Right cardiac atrium (tissue), 5 donors: ENCODE measurements at regions not wholly inside any gene's neighbourhood (a gene's known extent, or its start where the extent isn't known, plus 50 kb on each side); places are given as distances from the start of the nearest gene placed in this dataset.

Experiments used
- ATAC-seq, 2 donors: fragments of 200-7000 bp; cut with Tn5 transposase; one replicate each; pipeline versions ENCODE4 v1.8.0 to v1.9.1; 2020; ENCODE audit warnings: moderate library complexity in 2 of 2, mild to moderate bottlenecking in 1 of 2
- DNase-seq, 3 donors: peaks; one replicate each; pipeline ENCODE4 v3.0.0-alpha.2; 2020
- H3K27ac ChIP-seq: one replicate; pipeline ENCODE4 v1.5.1; 2013; ENCODE audit warnings: mild to moderate bottlenecking, low read length, control low read depth, moderate library complexity
- H3K27me3 ChIP-seq: one replicate; pipeline ENCODE4 v1.6.1; 2013; ENCODE audit not compliant: control insufficient read depth, insufficient read depth
- H3K4me1 ChIP-seq: one replicate; pipeline ENCODE4 v1.6.1; 2013; ENCODE audit warnings: low read length; ENCODE audit not compliant: control insufficient read depth, insufficient read depth
- H3K4me3 ChIP-seq: one replicate; pipeline ENCODE4 v1.5.1; 2013; ENCODE audit warnings: low read length, control low read depth
- H3K9me3 ChIP-seq: one replicate; pipeline ENCODE4 v1.6.1; 2013; ENCODE audit warnings: low read length; ENCODE audit not compliant: control insufficient read depth
- WGBS: extraction: QIAGEN DNeasy Blood & Tissue Kit; methylation state at CpG from one replicate; pipeline ENCODE4 v1.1.7; 2013; 5-methylcytosine and 5-hydroxymethylcytosine counted together
- intact Hi-C, 4 donors: fragments of 100-400 bp; cut with DNase I; formaldehyde crosslinking; loops; one replicate each; pipeline versions ENCODE4 v1.11.0 to v1.14.0; 2022 to 2023
- donor health status: healthy with polysubstance abuse.
- donor health status: DM: no; HTN: yes; CAD: no.
- donor health status: DM: no; HTN: no; CAD: no.
- donor health status: DM: no; HTN: yes; CAD: no; lungs with severe emphysema.
- donor health status: DM: yes; HTN: yes; CAD: no.

GRCh38 chr20:39528436-39528835 is 566.3 kb downstream of the DHX35 start:
- 88% methylated on average over 4 of the region's 4 CpGs for WGBS

DNA sequence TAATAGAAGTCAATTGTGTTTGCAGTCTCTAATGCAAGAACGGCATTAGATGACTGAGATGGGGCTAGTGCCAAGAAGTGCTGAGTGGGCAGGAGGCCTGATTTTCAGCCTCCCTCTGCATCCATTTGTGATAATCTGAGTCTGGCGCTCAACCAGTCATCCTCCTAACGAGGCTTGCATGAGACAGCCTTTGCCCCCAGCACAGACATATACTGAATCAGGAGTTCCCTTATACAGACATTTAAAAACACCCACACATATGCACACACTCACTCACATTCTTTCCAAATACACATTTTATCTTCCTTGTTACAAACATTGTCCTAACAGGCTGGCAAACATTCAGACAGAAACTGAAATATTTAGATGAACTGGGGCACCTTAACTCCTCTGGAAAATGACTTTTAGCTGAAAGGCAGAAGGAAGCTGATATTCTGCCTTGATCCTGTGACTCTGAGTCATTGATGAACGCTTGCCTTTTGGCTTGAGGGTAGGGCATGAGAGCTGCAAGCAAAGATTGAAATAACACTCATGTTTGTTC is 562.3 kb downstream of the DHX35 start:
- Histone ChIP-seq H3K27ac (no peak overlapping the region), H3K9me3 (no peaks in the 10 kb centered on the region), H3K4me1 (no peaks in the 10 kb centered on the region), H3K4me3 (no peak overlapping the region), H3K27me3 (no peaks in the 10 kb centered on the region)
- intact Hi-C loops, result no loop called here
- 46% methylated on average over 4 of the region's 4 CpGs for WGBS
- DNase-seq (no peak), ATAC-seq (no peak)

More at GRCh38 chr20:39528436-39528835, 566.3 kb downstream of the DHX35 start:
- Histone ChIP-seq H3K9me3 (no peaks in the 10 kb centered on the region), H3K4me3 (no peak overlapping the region), H3K27ac (no peak overlapping the region), H3K4me1 (no peaks in the 10 kb centered on the region), H3K27me3 (no peaks in the 10 kb centered on the region)
- no peak for ATAC-seq
- no peak for DNase-seq
- intact Hi-C loops, result no loop called here

DNA sequence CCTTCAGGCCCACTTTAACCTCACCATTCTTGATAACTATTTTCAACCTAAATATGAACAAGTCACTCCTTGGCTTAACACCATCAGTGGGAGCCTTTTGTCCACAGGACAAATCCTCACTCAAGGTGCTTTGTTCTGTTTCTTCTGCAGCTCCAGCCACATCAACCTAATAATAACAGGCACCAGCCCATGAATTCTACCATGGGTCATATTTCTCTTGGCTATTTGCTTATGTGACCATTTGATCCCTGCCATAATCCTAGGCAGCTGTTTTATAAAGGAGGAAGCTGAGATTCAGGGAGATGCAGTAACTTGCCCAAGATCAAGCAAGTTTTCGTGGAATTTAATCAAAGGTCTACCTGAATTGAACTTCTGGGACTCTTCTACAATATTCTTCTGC is 561.3 kb downstream of the DHX35 start:
- Histone ChIP-seq H3K9me3 (no peaks in the 10 kb centered on the region), H3K27ac (no peak overlapping the region), H3K4me3 (no peak overlapping the region), H3K27me3 (no peaks in the 10 kb centered on the region), H3K4me1 (no peaks in the 10 kb centered on the region)
- intact Hi-C loops, result no loop called here
- 90% methylated on average over 1 of the region's 1 CpG for WGBS
- no peak for ATAC-seq
- DNase-seq, result no peak

- ATAC-seq, result no peak
- no peaks in the 10 kb centered on the region for H3K4me1 ChIP-seq
- no peak overlapping the region for H3K27ac ChIP-seq
- H3K27me3 ChIP-seq, result no peaks in the 10 kb centered on the region
- no peak for DNase-seq
- intact Hi-C loops, result no loop called here
- 79% methylated on average over 5 of the region's 5 CpGs for WGBS
- no peak overlapping the region for H3K4me3 ChIP-seq
- no peaks in the 10 kb centered on the region for H3K9me3 ChIP-seq
Measured at GRCh38 chr20:39518654-39519053, 556.5 kb downstream of the DHX35 start.

- 59% methylated on average over 2 of the region's 2 CpGs for WGBS
- no peaks in the 10 kb centered on the region for H3K27me3 ChIP-seq
- no peak for ATAC-seq
- H3K27ac ChIP-seq, result no peak overlapping the region
- intact Hi-C loops, result no loop called here
- no peaks in the 10 kb centered on the region for H3K9me3 ChIP-seq
- no peak for DNase-seq
- no peak overlapping the region for H3K4me3 ChIP-seq
- H3K4me1 ChIP-seq, result no peaks in the 10 kb centered on the region
Measured at GRCh38 chr20:39516964-39517363, 554.8 kb downstream of the DHX35 start.

DNA sequence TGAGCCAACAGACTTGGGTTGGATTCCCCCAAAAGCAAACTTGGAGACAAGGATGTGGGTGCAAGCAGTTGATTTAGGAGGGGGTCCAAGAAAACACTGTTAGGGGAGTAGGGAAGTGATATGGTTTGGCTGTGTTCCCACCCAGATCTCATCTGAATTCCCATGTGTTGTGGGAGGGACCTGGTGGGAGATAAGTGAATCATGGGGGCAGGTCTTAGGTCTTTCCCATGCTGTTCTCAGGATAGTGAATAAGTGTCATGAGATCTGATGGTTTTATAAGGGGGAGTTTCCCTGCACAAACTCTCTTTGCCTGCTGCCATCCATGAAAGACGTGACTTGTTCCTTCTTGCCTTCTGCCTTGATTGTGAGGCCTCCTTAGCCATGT is 542.6 kb downstream of the DHX35 start:
- Histone ChIP-seq H3K4me3 (no peak overlapping the region), H3K27ac (no peak overlapping the region), H3K27me3 (no peaks in the 10 kb centered on the region), H3K9me3 (no peaks in the 10 kb centered on the region), H3K4me1 (no peaks in the 10 kb centered on the region)
- ATAC-seq (no peak), DNase-seq (no peak)
- intact Hi-C loops, result no loop called here
- 70% methylated on average over 1 of the region's 1 CpG for WGBS

- ATAC-seq (no peak), DNase-seq (no peak)
- Histone ChIP-seq H3K27ac (no peak overlapping the region), H3K4me3 (no peak overlapping the region), H3K27me3 (no peaks in the 10 kb centered on the region), H3K4me1 (no peaks in the 10 kb centered on the region), H3K9me3 (no peaks in the 10 kb centered on the region)
- 64% methylated on average over 4 of the region's 4 CpGs for WGBS
- intact Hi-C loops, result no loop called here
Measured at GRCh38 chr20:39503902-39504709, 542.0 kb downstream of the DHX35 start.

- Histone ChIP-seq H3K4me3 (no peak overlapping the region), H3K4me1 (no peaks in the 10 kb centered on the region), H3K27me3 (no peaks in the 10 kb centered on the region), H3K9me3 (no peaks in the 10 kb centered on the region), H3K27ac (no peak overlapping the region)
- DNase-seq (no peak), ATAC-seq (no peak)
- WGBS, result 83% methylated on average over 6 of the region's 6 CpGs
- intact Hi-C loops, result no loop called here
Measured at GRCh38 chr20:39492223-39492797, 530.2 kb downstream of the DHX35 start.

DNA sequence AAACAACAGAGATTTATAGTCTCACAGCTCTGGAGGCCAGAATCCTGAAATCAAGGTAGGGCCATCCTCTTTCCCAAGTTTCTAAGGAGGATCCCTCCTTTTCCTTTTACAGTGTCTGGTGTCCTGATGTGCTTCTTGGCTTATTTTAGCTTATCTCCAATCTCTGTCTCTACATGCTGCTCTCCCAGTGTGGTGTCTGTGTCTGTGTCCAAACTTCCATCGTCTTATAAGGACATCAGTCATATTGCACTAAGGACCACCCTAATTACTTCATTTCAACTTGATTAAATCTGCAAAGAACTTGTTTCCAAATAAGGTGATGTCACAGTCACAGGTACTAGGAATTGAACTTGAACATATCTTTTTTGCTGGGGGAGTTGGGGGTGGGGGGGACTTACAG is 529.6 kb downstream of the DHX35 start:
- DNase-seq (no peak), ATAC-seq (no peak)
- H3K4me1 ChIP-seq, result no peaks in the 10 kb centered on the region
- no peak overlapping the region for H3K27ac ChIP-seq
- H3K4me3 ChIP-seq, result no peak overlapping the region
- intact Hi-C loops, result no loop called here
- H3K27me3 ChIP-seq, result no peaks in the 10 kb centered on the region
- H3K9me3 ChIP-seq, result no peaks in the 10 kb centered on the region
- WGBS, result 74% methylated on average over 1 of the region's 1 CpG

DNA sequence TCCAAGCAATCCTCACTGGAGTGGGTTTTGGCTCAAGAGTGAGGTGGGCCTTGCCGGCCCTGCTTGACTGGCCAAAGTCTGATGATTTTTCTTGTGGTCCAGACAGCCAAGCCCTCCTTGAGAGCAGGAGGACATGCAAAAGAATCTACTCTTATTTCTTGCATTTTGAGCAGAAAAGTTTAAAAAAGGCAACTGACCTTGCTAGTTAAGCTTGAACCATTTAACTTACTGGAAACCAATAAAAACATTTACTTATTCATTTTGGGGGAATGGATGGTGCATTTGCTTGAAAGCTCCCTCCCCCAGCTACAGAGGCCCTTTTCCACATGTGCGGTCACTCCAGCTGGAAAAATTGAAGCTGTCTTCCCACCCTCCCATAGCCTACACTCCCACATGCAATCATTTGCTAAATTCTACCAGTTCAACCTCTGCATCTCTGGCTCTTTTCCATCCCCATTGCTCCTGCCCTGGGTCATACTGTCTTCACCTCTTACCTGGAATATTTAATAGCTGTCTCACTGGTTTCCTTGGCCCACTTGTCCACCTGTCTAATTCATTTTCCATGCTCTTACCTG is 527.9 kb downstream of the DHX35 start:
- ATAC-seq (no peak), DNase-seq (no peak)
- intact Hi-C loops, result no loop called here
- H3K27me3 ChIP-seq, result no peaks in the 10 kb centered on the region
- whole genome bisulfite sequencing, result 68% methylated on average over 2 of the region's 2 CpGs
- no peak overlapping the region for H3K27ac ChIP-seq
- no peaks in the 10 kb centered on the region for H3K4me1 ChIP-seq
- H3K4me3 ChIP-seq, result no peak overlapping the region
- no peaks in the 10 kb centered on the region for H3K9me3 ChIP-seq

DNA sequence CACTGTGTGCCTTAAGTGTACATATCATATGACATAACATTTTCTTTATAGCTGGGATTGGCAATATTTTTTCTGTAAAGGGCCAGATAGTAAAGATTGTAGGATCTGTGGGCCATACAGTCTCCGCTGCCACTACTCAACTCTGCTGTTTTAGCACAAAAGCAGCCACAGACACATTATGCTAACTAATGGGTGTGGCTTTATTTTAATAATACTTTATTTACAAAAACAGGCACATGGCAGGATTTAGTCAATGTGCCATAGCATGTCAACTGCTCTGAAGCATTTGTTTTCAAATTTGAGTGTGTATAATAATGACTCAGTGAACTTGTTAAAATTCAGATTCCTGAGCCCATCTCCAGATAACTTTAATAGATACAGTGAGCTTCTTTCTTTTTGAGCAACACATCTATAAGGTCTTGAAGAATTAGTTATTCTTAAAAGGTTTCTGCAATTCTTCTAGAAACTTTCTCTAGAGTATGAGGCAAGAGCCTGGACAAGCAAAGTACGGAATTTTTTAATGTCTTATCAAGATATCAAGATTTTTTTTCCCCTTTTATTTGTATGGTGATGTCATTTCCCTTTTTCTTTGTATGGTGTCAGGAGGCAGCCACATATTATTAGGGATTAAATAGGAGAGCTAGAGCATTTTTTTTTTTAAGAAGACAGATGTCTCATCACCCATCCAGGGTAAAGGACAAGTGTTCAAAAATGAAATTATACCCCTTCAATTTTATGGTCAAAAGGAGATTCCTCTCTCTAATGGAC is 518.3 kb downstream of the DHX35 start:
- H3K27me3 ChIP-seq, result no peaks in the 10 kb centered on the region
- H3K4me1 ChIP-seq, result no peaks in the 10 kb centered on the region
- 69% methylated on average over 2 of the region's 2 CpGs for WGBS
- H3K4me3 ChIP-seq, result no peak overlapping the region
- ATAC-seq (no peak), DNase-seq (no peak)
- intact Hi-C loops, result no loop called here
- H3K9me3 ChIP-seq, result no peaks in the 10 kb centered on the region
- H3K27ac ChIP-seq, result no peak overlapping the region
